ENCODE measurements at regions not wholly inside any gene's neighbourhood (a gene's known extent, or its start where the extent isn't known, plus 50 kb on each side); places are given as distances from the start of the nearest gene placed in this dataset.

GRCh38 chr20:22459754-22460153 is 124.6 kb downstream of the FOXA2 start:
- DNase-seq: no peak
- Histone ChIP-seq H3K9ac (ENCODE audit: insufficient read depth, low read length, poor library complexity, severe bottlenecking) (no peak overlapping the region), H2AFZ (ENCODE audit: insufficient read depth, low read depth, low read length, poor library complexity, severe bottlenecking) (no peak overlapping the region), H3K4me3 (replicated peaks in 1 of 3; ENCODE audit: low read depth in 2 of 3, low read length in 3 of 3) (no peak overlapping the region), H4K20me1 (ENCODE audit: insufficient read depth, low read length) (no peaks in the 10 kb centered on the region), H3K4me2 (replicated peaks; ENCODE audit: extremely low read depth, low read length, poor library complexity, severe bottlenecking) (no peak overlapping the region), H3K27ac (ENCODE audit: low read depth in 1 of 2, low read length in 2 of 2) (no peak overlapping the region), H3K27me3 (ENCODE audit: control insufficient read depth in 2 of 2, insufficient read depth in 2 of 2, low read length in 2 of 2) (peaks cover 0 to 2% of the 10 kb centered on the region in 2 donors), H3K4me1 (ENCODE audit: control insufficient read depth in 1 of 2, insufficient read depth in 2 of 2, low read length in 2 of 2) (no peaks in the 10 kb centered on the region), H3K9me3 (replicated peaks in 1 of 2; ENCODE audit: control insufficient read depth in 1 of 2, insufficient read depth in 1 of 2, low read length in 2 of 2) (no peaks in the 10 kb centered on the region), H3K36me3 (replicated peaks in 1 of 2; ENCODE audit: control insufficient read depth in 1 of 2, insufficient read depth in 2 of 2, low read length in 2 of 2) (no peaks in the 10 kb centered on the region), H3K79me2 (ENCODE audit: insufficient read depth, low read length) (no peaks in the 10 kb centered on the region)
- no peak overlapping the region for H3K27ac Mint-ChIP-seq
- no peak overlapping the region for H3K4me3 Mint-ChIP-seq
- no peaks in the 10 kb centered on the region for H3K9me3 Mint-ChIP-seq
- H3K36me3 Mint-ChIP-seq: no peaks in the 10 kb centered on the region
- no peaks in the 10 kb centered on the region for H3K4me1 Mint-ChIP-seq
- intact Hi-C loops (cut with micrococcal nuclease): no loop called here
- no peak for TF ChIP-seq CTCF (IDR thresholded peaks at IDR 0.05)
- peaks cover 0 to 15% (median 7%) of the 10 kb centered on the region in 3 donors for H3K27me3 Mint-ChIP-seq (ENCODE audit: low read depth in 3 of 3)

- Histone ChIP-seq H2AFZ (ENCODE audit: insufficient read depth, low read depth, low read length, poor library complexity, severe bottlenecking) (no peak overlapping the region), H3K27me3 (ENCODE audit: control insufficient read depth in 2 of 2, insufficient read depth in 2 of 2, low read length in 2 of 2) (peaks cover 0 to 2% of the 10 kb centered on the region in 2 donors), H3K27ac (ENCODE audit: low read depth in 1 of 2, low read length in 2 of 2) (no peak overlapping the region), H3K4me3 (replicated peaks in 1 of 3; ENCODE audit: low read depth in 2 of 3, low read length in 3 of 3) (no peak overlapping the region), H3K9me3 (replicated peaks in 1 of 2; ENCODE audit: control insufficient read depth in 1 of 2, insufficient read depth in 1 of 2, low read length in 2 of 2) (no peaks in the 10 kb centered on the region), H3K9ac (ENCODE audit: insufficient read depth, low read length, poor library complexity, severe bottlenecking) (no peak overlapping the region), H4K20me1 (ENCODE audit: insufficient read depth, low read length) (no peaks in the 10 kb centered on the region), H3K79me2 (ENCODE audit: insufficient read depth, low read length) (no peaks in the 10 kb centered on the region), H3K36me3 (replicated peaks in 1 of 2; ENCODE audit: control insufficient read depth in 1 of 2, insufficient read depth in 2 of 2, low read length in 2 of 2) (no peaks in the 10 kb centered on the region), H3K4me1 (ENCODE audit: control insufficient read depth in 1 of 2, insufficient read depth in 2 of 2, low read length in 2 of 2) (no peaks in the 10 kb centered on the region), H3K4me2 (replicated peaks; ENCODE audit: extremely low read depth, low read length, poor library complexity, severe bottlenecking) (no peak overlapping the region)
- Mint-ChIP-seq H3K27ac (no peak overlapping the region), H3K9me3 (no peaks in the 10 kb centered on the region), H3K4me3 (no peak overlapping the region), H3K4me1 (no peaks in the 10 kb centered on the region), H3K36me3 (no peaks in the 10 kb centered on the region), H3K27me3 (ENCODE audit: low read depth in 3 of 3) (peaks cover 2 to 12% (median 5%) of the 10 kb centered on the region in 3 donors)
- intact Hi-C loops (cut with micrococcal nuclease): no loop called here
- no peak for TF ChIP-seq CTCF (IDR thresholded peaks at IDR 0.05)
- 100% methylated on average over 3 of the region's 3 CpGs for WGBS (ENCODE audit: insufficient coverage)
- no peak for DNase-seq
Observed at GRCh38 chr20:22456109-22456508, 128.3 kb downstream of the FOXA2 start.

Measured in CD14-positive monocyte (primary cell).